Osteoblast (primary cell): ENCODE measurements at regions not wholly inside any gene's neighbourhood (a gene's known extent, or its start where the extent isn't known, plus 50 kb on each side); places are given as distances from the start of the nearest gene placed in this dataset.

Experiments used
- DNase-seq: peaks from one replicate; pipeline ENCODE4 v3.0.0; 2011; ENCODE audit warnings: low spot score, mixed read lengths; ENCODE audit not compliant: insufficient read length; ENCODE audit errors: missing footprints
- H2AFZ ChIP-seq: 2 replicates; pipeline ENCODE4 v1.6.0; 2011; ENCODE audit warnings: mild to moderate bottlenecking, low read length
- H3K27ac ChIP-seq: 2 replicates; pipeline ENCODE4 v1.5.1; 2011; ENCODE audit warnings: mild to moderate bottlenecking, low read depth, low read length, moderate library complexity
- H3K27me3 ChIP-seq: 2 replicates; pipeline ENCODE4 v1.6.0; 2012; ENCODE audit warnings: mild to moderate bottlenecking, control low read depth, inconsistent platforms, low read length, moderate library complexity; ENCODE audit not compliant: insufficient read depth
- H3K36me3 ChIP-seq: 2 replicates; pipeline ENCODE4 v1.5.1; 2011; ENCODE audit warnings: mild to moderate bottlenecking, low read length, control low read depth, moderate library complexity; ENCODE audit not compliant: insufficient read depth
- H3K4me1 ChIP-seq: 2 replicates; pipeline ENCODE4 v1.5.1; 2011; ENCODE audit warnings: mild to moderate bottlenecking, low read length, control low read depth, moderate library complexity; ENCODE audit not compliant: insufficient read depth
- H3K4me2 ChIP-seq: 2 replicates; pipeline ENCODE4 v1.6.0; 2011; ENCODE audit warnings: mild to moderate bottlenecking, low read length; ENCODE audit not compliant: insufficient read depth
- H3K4me3 ChIP-seq: fragments of 200-600 bp; sonication (generic); 3 replicates; pipeline ENCODE4 v1.5.1; 2012; ENCODE audit warnings: mild to moderate bottlenecking, low read length, inconsistent platforms; ENCODE audit not compliant: insufficient read depth
- H3K79me2 ChIP-seq: 2 replicates; pipeline ENCODE4 v1.6.0; 2012; ENCODE audit warnings: mild to moderate bottlenecking, low read length, control low read depth, inconsistent platforms; ENCODE audit not compliant: insufficient read depth
- H3K9me3 ChIP-seq: 2 replicates; pipeline ENCODE4 v1.5.1; 2011; ENCODE audit warnings: low read depth, low read length, control low read depth
- H4K20me1 ChIP-seq: 2 replicates; pipeline ENCODE4 v1.6.0; 2012; ENCODE audit warnings: mild to moderate bottlenecking, low read length, control low read depth; ENCODE audit not compliant: insufficient read depth
- CTCF ChIP-seq: IDR thresholded peaks from 2 replicates; pipeline ENCODE4 v1.5.1; 2011; ENCODE audit warnings: mild to moderate bottlenecking, low read depth, low read length, moderate library complexity; ENCODE audit errors: extremely low read depth

- Histone ChIP-seq H3K79me2 (no peaks in the 10 kb centered on the region), H3K27me3 (no peaks in the 10 kb centered on the region), H3K27ac (no peak overlapping the region), H2AFZ (no peak overlapping the region), H3K4me3 (no peak overlapping the region), H3K36me3 (no peaks in the 10 kb centered on the region), H3K4me1 (no peaks in the 10 kb centered on the region), H3K9me3 (no peaks in the 10 kb centered on the region), H4K20me1 (no peaks in the 10 kb centered on the region), H3K4me2 (no peak overlapping the region)
- TF ChIP-seq CTCF, result no peak
- DNase-seq, result no peak
Observed at GRCh38 chr20:11650566-11650965, 267.1 kb upstream of the BTBD3 start.

GRCh38 chr20:11651138-11651537, 266.6 kb upstream of the BTBD3 start:
- no peaks in the 10 kb centered on the region for H3K4me1 ChIP-seq
- no peaks in the 10 kb centered on the region for H4K20me1 ChIP-seq
- H3K27me3 ChIP-seq, result no peaks in the 10 kb centered on the region
- no peaks in the 10 kb centered on the region for H3K9me3 ChIP-seq
- H2AFZ ChIP-seq, result no peak overlapping the region
- no peaks in the 10 kb centered on the region for H3K36me3 ChIP-seq
- no peak overlapping the region for H3K4me2 ChIP-seq
- no peak overlapping the region for H3K4me3 ChIP-seq
- H3K27ac ChIP-seq, result no peak overlapping the region
- no peak for DNase-seq
- no peak for TF ChIP-seq CTCF
- no peaks in the 10 kb centered on the region for H3K79me2 ChIP-seq

GRCh38 chr20:11651647-11652046, 266.0 kb upstream of the BTBD3 start:
- DNase-seq, result no peak
- TF ChIP-seq CTCF, result no peak

GRCh38 chr20:11652128-11652527, 265.6 kb upstream of the BTBD3 start:
- Histone ChIP-seq H3K27ac (no peak overlapping the region), H3K4me3 (no peak overlapping the region), H3K79me2 (no peaks in the 10 kb centered on the region), H3K36me3 (no peaks in the 10 kb centered on the region), H3K27me3 (no peaks in the 10 kb centered on the region), H4K20me1 (no peaks in the 10 kb centered on the region), H3K9me3 (no peaks in the 10 kb centered on the region), H2AFZ (no peak overlapping the region), H3K4me2 (no peak overlapping the region), H3K4me1 (no peaks in the 10 kb centered on the region)
- DNase-seq, result no peak
- TF ChIP-seq CTCF, result no peak

More at GRCh38 chr20:11651647-11652046, 266.0 kb upstream of the BTBD3 start:
- Histone ChIP-seq H3K36me3 (no peaks in the 10 kb centered on the region), H3K9me3 (no peaks in the 10 kb centered on the region), H4K20me1 (no peaks in the 10 kb centered on the region), H3K4me3 (no peak overlapping the region), H3K27ac (no peak overlapping the region), H3K4me2 (no peak overlapping the region), H3K79me2 (no peaks in the 10 kb centered on the region), H3K4me1 (no peaks in the 10 kb centered on the region), H3K27me3 (no peaks in the 10 kb centered on the region), H2AFZ (no peak overlapping the region)
